ENCODE measurements at regions not wholly inside any gene's neighbourhood (a gene's known extent, or its start where the extent isn't known, plus 50 kb on each side); places are given as distances from the start of the nearest gene placed in this dataset.

GRCh38 chr19:13561461-13561860, 55.2 kb upstream of the CACNA1A start:
- no peak for TF ChIP-seq CTCF (IDR thresholded peaks at IDR 0.05; ENCODE audit: poor library complexity, severe bottlenecking)
- TF ChIP-seq SMC3 (conservative IDR thresholded peaks at IDR 0.05; ENCODE audit: poor library complexity), result no peak
- TF ChIP-seq REST (IDR thresholded peaks at IDR 0.05; ENCODE audit: borderline replicate concordance), result no peak
- no peak for TF ChIP-seq EP300 (conservative IDR thresholded peaks at IDR 0.05; ENCODE audit: poor library complexity, severe bottlenecking)
- no peak for TF ChIP-seq TAF1 (IDR thresholded peaks at IDR 0.05; ENCODE audit: low read depth)
- TF ChIP-seq RAD21 (conservative IDR thresholded peaks at IDR 0.05), result no peak
- TF ChIP-seq EZH2 (IDR thresholded peaks at IDR 0.05; ENCODE audit: borderline replicate concordance, insufficient read depth, low read length, poor library complexity, severe bottlenecking), result no peak
- no peak for TF ChIP-seq POLR2AphosphoS5 (IDR thresholded peaks at IDR 0.05)

Data from neural cell (in vitro differentiated cells).